ENCODE measurements at regions not wholly inside any gene's neighbourhood (a gene's known extent, or its start where the extent isn't known, plus 50 kb on each side); places are given as distances from the start of the nearest gene placed in this dataset.

- TF ChIP-seq, protein P1, sequence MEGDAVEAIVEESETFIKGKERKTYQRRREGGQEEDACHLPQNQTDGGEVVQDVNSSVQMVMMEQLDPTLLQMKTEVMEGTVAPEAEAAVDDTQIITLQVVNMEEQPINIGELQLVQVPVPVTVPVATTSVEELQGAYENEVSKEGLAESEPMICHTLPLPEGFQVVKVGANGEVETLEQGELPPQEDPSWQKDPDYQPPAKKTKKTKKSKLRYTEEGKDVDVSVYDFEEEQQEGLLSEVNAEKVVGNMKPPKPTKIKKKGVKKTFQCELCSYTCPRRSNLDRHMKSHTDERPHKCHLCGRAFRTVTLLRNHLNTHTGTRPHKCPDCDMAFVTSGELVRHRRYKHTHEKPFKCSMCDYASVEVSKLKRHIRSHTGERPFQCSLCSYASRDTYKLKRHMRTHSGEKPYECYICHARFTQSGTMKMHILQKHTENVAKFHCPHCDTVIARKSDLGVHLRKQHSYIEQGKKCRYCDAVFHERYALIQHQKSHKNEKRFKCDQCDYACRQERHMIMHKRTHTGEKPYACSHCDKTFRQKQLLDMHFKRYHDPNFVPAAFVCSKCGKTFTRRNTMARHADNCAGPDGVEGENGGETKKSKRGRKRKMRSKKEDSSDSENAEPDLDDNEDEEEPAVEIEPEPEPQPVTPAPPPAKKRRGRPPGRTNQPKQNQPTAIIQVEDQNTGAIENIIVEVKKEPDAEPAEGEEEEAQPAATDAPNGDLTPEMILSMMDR (IDR thresholded peaks at IDR 0.05) = no peak
- TF ChIP-seq POLR2A (IDR thresholded peaks at IDR 0.05) (no peak), POLR2AphosphoS5 (IDR thresholded peaks at IDR 0.05) (no peak)
Measured at GRCh38 chr2:23124214-23124750, 260.7 kb upstream of the KLHL29 start.
